ENCODE measurements at regions not wholly inside any gene's neighbourhood (a gene's known extent, or its start where the extent isn't known, plus 50 kb on each side); places are given as distances from the start of the nearest gene placed in this dataset.

- no peak for ATAC-seq
- DNase-seq (ENCODE audit: low spot score): no peak
Observed at GRCh38 chr12:114776731-114777442, 92.9 kb upstream of the TBX3 start.

GRCh38 chr12:114774699-114775098 lies 90.7 kb upstream of the TBX3 start:
- ATAC-seq (no peak), DNase-seq (ENCODE audit: low spot score) (no peak)

- ATAC-seq: no peak
- no peak for DNase-seq (ENCODE audit: low spot score)
Observed at GRCh38 chr12:114774197-114774596, 90.2 kb upstream of the TBX3 start.

- DNase-seq (ENCODE audit: low spot score) (no peak), ATAC-seq (peak; percentile 55)
Observed at GRCh38 chr12:114770323-114770722, 86.3 kb upstream of the TBX3 start.

- ATAC-seq (peak; percentile 86), DNase-seq (ENCODE audit: low spot score) (peak; percentile 63)
Observed at GRCh38 chr12:114769634-114770033, 85.7 kb upstream of the TBX3 start.

GRCh38 chr12:114767906-114768722 lies 84.1 kb upstream of the TBX3 start:
- DNase-seq (ENCODE audit: low spot score) (no peak), ATAC-seq (no peak)

- ATAC-seq (no peak), DNase-seq (ENCODE audit: low spot score) (no peak)
Observed at GRCh38 chr12:114767084-114767760, 83.2 kb upstream of the TBX3 start.

GRCh38 chr12:114765960-114766691 lies 82.2 kb upstream of the TBX3 start:
- ATAC-seq (no peak), DNase-seq (ENCODE audit: low spot score) (no peak)

- no peak for DNase-seq (ENCODE audit: low spot score)
- ATAC-seq: no peak
Observed at GRCh38 chr12:114764510-114764909, 80.5 kb upstream of the TBX3 start.

- ATAC-seq (peak; percentile 41), DNase-seq (ENCODE audit: low spot score) (no peak)
Observed at GRCh38 chr12:114762490-114763110, 78.6 kb upstream of the TBX3 start.

- ATAC-seq: no peak
- DNase-seq (ENCODE audit: low spot score): no peak
Observed at GRCh38 chr12:114760151-114760877, 76.3 kb upstream of the TBX3 start.

GRCh38 chr12:114759635-114760034 lies 75.7 kb upstream of the TBX3 start:
- no peak for DNase-seq (ENCODE audit: low spot score)
- ATAC-seq: no peak

GRCh38 chr12:114757684-114758325 lies 73.8 kb upstream of the TBX3 start:
- ATAC-seq (no peak), DNase-seq (ENCODE audit: low spot score) (no peak)

GRCh38 chr12:114752217-114752616 lies 68.2 kb upstream of the TBX3 start:
- DNase-seq (ENCODE audit: low spot score) (no peak), ATAC-seq (no peak)

GRCh38 chr12:114751712-114752111 lies 67.7 kb upstream of the TBX3 start:
- DNase-seq (ENCODE audit: low spot score) (no peak), ATAC-seq (no peak)

- DNase-seq (ENCODE audit: low spot score) (no peak), ATAC-seq (no peak)
Observed at GRCh38 chr12:114750917-114751316, 66.9 kb upstream of the TBX3 start.

- DNase-seq (ENCODE audit: low spot score) (no peak), ATAC-seq (no peak)
Observed at GRCh38 chr12:114749065-114749464, 65.1 kb upstream of the TBX3 start.

- ATAC-seq (no peak), DNase-seq (ENCODE audit: low spot score) (no peak)
Observed at GRCh38 chr12:114747012-114747858, 63.3 kb upstream of the TBX3 start.
